ENCODE measurements at regions not wholly inside any gene's neighbourhood (a gene's known extent, or its start where the extent isn't known, plus 50 kb on each side); places are given as distances from the start of the nearest gene placed in this dataset.

- Histone ChIP-seq H3K36me3 (ENCODE audit: insufficient read depth in 1 of 2, low read depth in 1 of 2) (no peaks in the 10 kb centered on the region), H3K4me3 (no peak overlapping the region), H3K27ac (no peak overlapping the region), H3K4me1 (no peaks in the 10 kb centered on the region), H3K9me3 (peaks cover 6% of the 10 kb centered on the region), H3K27me3 (ENCODE audit: insufficient read depth in 3 of 3, low read length in 2 of 3) (no peaks in the 10 kb centered on the region)
- intact Hi-C loops (cut with DNase I), result no loop called here
- DNase-seq (no peak), ATAC-seq (no peak)
- TF ChIP-seq CTCF (IDR thresholded peaks at IDR 0.05), result no peak
- WGBS, 3 donors, result 95 to 100% (median 95%) methylated on average over 1 of the region's 1 CpG
Observed at GRCh38 chr9:26067608-26068007, 389.4 kb upstream of the TUSC1 start.

- Histone ChIP-seq H3K27me3 (ENCODE audit: insufficient read depth in 3 of 3, low read length in 2 of 3) (no peaks in the 10 kb centered on the region), H3K36me3 (ENCODE audit: insufficient read depth in 1 of 2, low read depth in 1 of 2) (no peaks in the 10 kb centered on the region), H3K9me3 (no peaks in the 10 kb centered on the region), H3K4me3 (no peak overlapping the region), H3K4me1 (no peaks in the 10 kb centered on the region), H3K27ac (no peak overlapping the region)
- ATAC-seq (no peak), DNase-seq (no peak)
- WGBS, 3 donors, result 13 to 24% (median 18%) methylated on average over 1 of the region's 1 CpG
- TF ChIP-seq CTCF (IDR thresholded peaks at IDR 0.05), result no peak
- intact Hi-C loops (cut with DNase I), result no loop called here
Observed at GRCh38 chr9:26066237-26066636, 388.0 kb upstream of the TUSC1 start.

GRCh38 chr9:26061948-26062575 lies 383.8 kb upstream of the TUSC1 start:
- Histone ChIP-seq H3K27me3 (ENCODE audit: insufficient read depth in 3 of 3, low read length in 2 of 3) (no peaks in the 10 kb centered on the region), H3K4me1 (no peaks in the 10 kb centered on the region), H3K36me3 (ENCODE audit: insufficient read depth in 1 of 2, low read depth in 1 of 2) (no peaks in the 10 kb centered on the region), H3K4me3 (no peak overlapping the region), H3K9me3 (no peaks in the 10 kb centered on the region), H3K27ac (no peak overlapping the region)
- no peak for ATAC-seq
- no peak for DNase-seq
- TF ChIP-seq CTCF (IDR thresholded peaks at IDR 0.05), result no peak
- intact Hi-C loops (cut with DNase I), result no loop called here
- WGBS, 3 donors, result 41 to 63% (median 49%) methylated on average over 4 of the region's 4 CpGs

- Histone ChIP-seq H3K27me3 (ENCODE audit: insufficient read depth in 3 of 3, low read length in 2 of 3) (no peaks in the 10 kb centered on the region), H3K36me3 (ENCODE audit: insufficient read depth in 1 of 2, low read depth in 1 of 2) (no peaks in the 10 kb centered on the region), H3K27ac (no peak overlapping the region), H3K4me3 (no peak overlapping the region), H3K9me3 (no peaks in the 10 kb centered on the region), H3K4me1 (no peaks in the 10 kb centered on the region)
- ATAC-seq (no peak), DNase-seq (no peak)
- WGBS, 3 donors, result 38 to 76% (median 66%) methylated on average over 1 of the region's 1 CpG
- no peak for TF ChIP-seq CTCF (IDR thresholded peaks at IDR 0.05)
- intact Hi-C loops (cut with DNase I), result no loop called here
Observed at GRCh38 chr9:26058111-26058895, 380.1 kb upstream of the TUSC1 start.

Data from psoas muscle (tissue), 7 donors.